SK-MEL-5 (cell line): ENCODE measurements at regions not wholly inside any gene's neighbourhood (a gene's known extent, or its start where the extent isn't known, plus 50 kb on each side); places are given as distances from the start of the nearest gene placed in this dataset.
"Not testable (repeated sequence)": the region's sequence is repeated elsewhere in the genome, so short reads cannot be mapped to it uniquely, and the experiment has no call there.

Experiments used
- DNase-seq: peaks from one replicate; pipeline ENCODE4 v3.0.0-alpha.2; 2016; ENCODE audit warnings: low read depth, low spot score
- in situ Hi-C: cut with HindIII; loops from 2 replicates; pipeline ENCODE4 v1.10.0; 2016; ENCODE audit warnings: low sequenced_read_pairs, high pct_unique_total_duplicates, low pct_unique_long_range_greater_than_20kb

- no peak for DNase-seq
- in situ Hi-C loops, result no loop called here
Measured at GRCh38 chr7:153642989-153643388, 409.2 kb upstream of the DPP6 start.

GRCh38 chr7:153657182-153657800 is 394.9 kb upstream of the DPP6 start:
- no peak for DNase-seq
- in situ Hi-C loops, result no loop called here

- in situ Hi-C loops, result no loop called here
- peak; percentile 53 for DNase-seq
Measured at GRCh38 chr7:153675131-153675530, 377.1 kb upstream of the DPP6 start.

- in situ Hi-C loops, result no loop called here
- DNase-seq, result peak; percentile 48
Measured at GRCh38 chr7:153682628-153683027, 369.6 kb upstream of the DPP6 start.

- no peak for DNase-seq
Measured at GRCh38 chr7:153696242-153696641, 356.0 kb upstream of the DPP6 start.

GRCh38 chr7:153698046-153698445 is 354.2 kb upstream of the DPP6 start:
- in situ Hi-C loops, result no loop called here
- no peak for DNase-seq

More at GRCh38 chr7:153696242-153696641, 356.0 kb upstream of the DPP6 start:
- in situ Hi-C loops, result no loop called here

- in situ Hi-C loops, result no loop called here
- DNase-seq, result no peak
Measured at GRCh38 chr7:153701678-153702077, 350.5 kb upstream of the DPP6 start.

- DNase-seq, in situ Hi-C loops: not testable (repeated sequence)
Measured at GRCh38 chr7:153723892-153724291, 328.3 kb upstream of the DPP6 start.

- in situ Hi-C loops, DNase-seq: not testable (repeated sequence)
Measured at GRCh38 chr7:153731504-153731903, 320.7 kb upstream of the DPP6 start.

- DNase-seq, in situ Hi-C loops: not testable (repeated sequence)
Measured at GRCh38 chr7:153743434-153743833, 308.8 kb upstream of the DPP6 start.

- DNase-seq, in situ Hi-C loops: not testable (repeated sequence)
Measured at GRCh38 chr7:153747969-153748368, 304.2 kb upstream of the DPP6 start.

- in situ Hi-C loops, DNase-seq: not testable (repeated sequence)
Measured at GRCh38 chr7:153748885-153749284, 303.3 kb upstream of the DPP6 start.

GRCh38 chr7:153765869-153766268 is 286.3 kb upstream of the DPP6 start:
- DNase-seq, in situ Hi-C loops: not testable (repeated sequence)

GRCh38 chr7:153766926-153767325 is 285.3 kb upstream of the DPP6 start:
- in situ Hi-C loops, DNase-seq: not testable (repeated sequence)

GRCh38 chr7:153772966-153773365 is 279.2 kb upstream of the DPP6 start:
- DNase-seq, result no peak
- in situ Hi-C loops, result no loop called here

- DNase-seq, in situ Hi-C loops: not testable (repeated sequence)
Measured at GRCh38 chr7:153776940-153777339, 275.3 kb upstream of the DPP6 start.

GRCh38 chr7:153797363-153797762 is 254.8 kb upstream of the DPP6 start:
- in situ Hi-C loops, DNase-seq: not testable (repeated sequence)

- in situ Hi-C loops, result no loop called here
Measured at GRCh38 chr7:153808117-153808516, 244.1 kb upstream of the DPP6 start.

GRCh38 chr7:153829525-153829924 is 222.7 kb upstream of the DPP6 start:
- in situ Hi-C loops, result no loop called here
- no peak for DNase-seq

More at GRCh38 chr7:153808117-153808516, 244.1 kb upstream of the DPP6 start:
- DNase-seq, result no peak

GRCh38 chr7:153832160-153832559 is 220.0 kb upstream of the DPP6 start:
- in situ Hi-C loops, result no loop called here
- peak; percentile 77 for DNase-seq
